ENCODE measurements at regions not wholly inside any gene's neighbourhood (a gene's known extent, or its start where the extent isn't known, plus 50 kb on each side); places are given as distances from the start of the nearest gene placed in this dataset.

DNA sequence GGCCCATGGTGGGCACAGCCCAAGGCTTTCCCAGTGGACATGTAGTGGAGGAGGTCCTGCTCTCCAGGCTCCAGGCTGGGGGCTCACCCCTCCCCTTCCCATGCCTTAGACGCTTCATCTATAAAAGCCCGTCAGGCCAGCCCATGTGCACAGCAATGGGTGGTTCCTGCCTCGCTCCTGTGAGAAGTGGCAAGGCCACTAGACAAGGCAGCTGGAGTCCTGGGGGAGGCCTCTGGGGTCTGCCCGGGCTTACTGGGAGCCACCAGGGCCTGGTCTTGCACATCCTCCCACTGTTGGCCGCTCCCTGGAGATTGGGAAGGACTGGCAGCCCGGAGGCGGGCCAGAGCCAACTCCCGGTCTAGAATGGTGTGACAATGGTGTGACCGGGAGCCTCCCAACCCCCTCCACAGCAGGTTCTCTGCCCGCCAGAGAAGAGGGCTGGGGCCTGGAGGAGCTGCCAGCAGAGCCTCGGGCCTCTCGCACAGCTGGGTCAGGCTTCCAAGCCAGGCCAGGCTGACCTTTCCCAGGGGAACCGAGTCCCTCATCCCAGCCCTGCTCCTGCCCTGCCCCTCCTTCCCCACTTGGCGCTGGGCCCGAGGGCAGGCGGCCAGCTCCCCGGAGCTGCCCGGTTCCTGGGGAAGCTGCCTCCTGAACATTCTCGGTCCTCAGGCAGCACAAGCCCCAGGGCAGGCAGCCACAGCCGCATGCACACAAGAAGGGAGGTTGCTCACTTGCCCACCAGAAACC is 97.9 kb downstream of the RFLNA start:
- H3K27ac ChIP-seq (ENCODE audit: low read depth in 1 of 3, low read length in 2 of 3): peak overlapping the region in 2 of 3 donors; percentile 37 to 72
- peaks cover 7 to 66% (median 12%) of the 10 kb centered on the region in 3 donors for H3K4me1 ChIP-seq (ENCODE audit: control insufficient read depth in 3 of 3, insufficient read depth in 2 of 3, low read depth in 1 of 3, low read length in 2 of 3)
- peak in 1 of 2 donors; percentile 80 for DNase-seq
- peaks cover 0 to 84% (median 0%) of the 10 kb centered on the region in 3 donors for H3K36me3 ChIP-seq (ENCODE audit: control insufficient read depth in 3 of 3, insufficient read depth in 2 of 3, low read depth in 1 of 3, low read length in 3 of 3)
- H3K9me3 ChIP-seq (ENCODE audit: control insufficient read depth in 2 of 2, insufficient read depth in 1 of 2, low read depth in 1 of 2, low read length in 1 of 2): no peaks in the 10 kb centered on the region
- H3K4me3 ChIP-seq (ENCODE audit: low read depth in 1 of 3, low read length in 3 of 3): no peak overlapping the region
- WGBS, 3 donors: 11 to 29% (median 28%) methylated on average over 19 to 20 of the region's 20 CpGs
- no peak for FAIRE-seq
- H3K27me3 ChIP-seq (ENCODE audit: control insufficient read depth in 3 of 3, insufficient read depth in 3 of 3, low read length in 3 of 3): no peaks in the 10 kb centered on the region

DNA sequence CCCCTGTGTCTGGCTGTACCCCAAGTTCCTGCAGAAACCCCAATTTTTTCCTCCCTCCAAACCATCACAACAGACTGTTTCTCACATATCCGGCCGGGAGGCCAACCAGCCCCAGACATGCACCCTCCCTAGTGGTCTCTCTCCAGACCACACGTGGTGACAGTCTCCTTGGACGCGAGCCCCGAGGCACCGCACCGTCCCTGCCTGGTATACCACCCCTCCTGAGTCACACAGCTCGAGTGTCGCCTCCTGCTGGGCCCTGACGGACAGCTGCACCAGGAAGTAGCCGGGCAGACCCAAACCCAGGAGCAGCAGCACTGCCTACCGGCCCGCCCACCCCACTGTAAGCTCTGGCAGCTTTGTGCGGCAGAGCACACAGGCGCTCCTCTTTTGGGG is 97.4 kb downstream of the RFLNA start:
- Histone ChIP-seq H3K9me3 (ENCODE audit: control insufficient read depth in 2 of 2, insufficient read depth in 1 of 2, low read depth in 1 of 2, low read length in 1 of 2) (no peaks in the 10 kb centered on the region), H3K4me3 (ENCODE audit: low read depth in 1 of 3, low read length in 3 of 3) (no peak overlapping the region), H3K4me1 (ENCODE audit: control insufficient read depth in 3 of 3, insufficient read depth in 2 of 3, low read depth in 1 of 3, low read length in 2 of 3) (peaks cover 7 to 65% (median 12%) of the 10 kb centered on the region in 3 donors), H3K36me3 (ENCODE audit: control insufficient read depth in 3 of 3, insufficient read depth in 2 of 3, low read depth in 1 of 3, low read length in 3 of 3) (peaks cover 0 to 83% (median 0%) of the 10 kb centered on the region in 3 donors), H3K27ac (ENCODE audit: low read depth in 1 of 3, low read length in 2 of 3) (peak overlapping the region in 2 of 3 donors; percentile 37 to 72), H3K27me3 (ENCODE audit: control insufficient read depth in 3 of 3, insufficient read depth in 3 of 3, low read length in 3 of 3) (no peaks in the 10 kb centered on the region)
- no peak for FAIRE-seq
- WGBS, 3 donors: 58 to 84% (median 65%) methylated on average over 16 of the region's 16 CpGs
- no peak for DNase-seq

DNA sequence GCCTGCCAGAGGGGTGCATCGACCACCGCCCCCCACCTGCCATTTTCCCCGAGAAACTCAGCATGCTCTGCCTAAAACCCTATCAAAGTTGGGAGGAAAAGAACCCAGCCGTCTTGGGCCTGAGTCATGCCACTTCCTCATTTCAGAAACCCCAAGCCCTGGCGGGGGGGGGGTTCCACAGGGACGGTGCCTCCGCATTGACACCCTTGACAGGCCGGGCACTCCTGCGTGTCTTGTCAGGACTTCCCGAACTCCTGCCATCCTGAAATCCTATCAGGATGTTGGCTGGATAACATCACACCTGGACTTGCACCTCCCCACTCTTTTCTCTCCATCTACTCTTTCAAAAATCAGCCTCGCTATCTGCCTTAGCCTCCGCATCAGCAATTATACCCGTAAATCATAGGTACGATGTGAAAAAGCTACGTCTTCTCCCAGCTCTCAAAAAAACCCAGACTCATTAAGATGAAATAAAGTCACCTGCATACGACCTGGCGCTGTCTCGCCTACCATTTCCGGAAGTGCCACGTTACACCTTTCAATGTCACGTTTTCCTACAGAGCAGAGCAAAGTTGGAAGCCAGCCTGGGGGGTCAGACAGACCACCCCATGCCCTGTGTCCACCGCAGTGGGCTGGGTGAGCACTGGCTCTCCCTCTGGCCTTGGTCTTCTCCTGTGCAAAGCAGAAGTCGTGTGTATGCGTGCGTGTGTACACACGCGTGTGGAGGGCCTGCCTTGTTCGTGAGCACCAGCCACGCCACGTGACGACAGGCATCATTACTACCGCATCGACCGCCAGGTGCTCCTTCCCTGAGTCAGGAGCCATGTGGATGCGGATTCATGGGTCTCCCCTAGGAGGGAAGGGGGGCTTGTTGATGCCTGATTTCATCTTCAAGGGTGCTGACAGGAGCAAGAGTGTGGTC is 96.7 kb downstream of the RFLNA start:
- H3K4me1 ChIP-seq (ENCODE audit: control insufficient read depth in 3 of 3, insufficient read depth in 2 of 3, low read depth in 1 of 3, low read length in 2 of 3): peaks cover 7 to 60% (median 12%) of the 10 kb centered on the region in 3 donors

DNA sequence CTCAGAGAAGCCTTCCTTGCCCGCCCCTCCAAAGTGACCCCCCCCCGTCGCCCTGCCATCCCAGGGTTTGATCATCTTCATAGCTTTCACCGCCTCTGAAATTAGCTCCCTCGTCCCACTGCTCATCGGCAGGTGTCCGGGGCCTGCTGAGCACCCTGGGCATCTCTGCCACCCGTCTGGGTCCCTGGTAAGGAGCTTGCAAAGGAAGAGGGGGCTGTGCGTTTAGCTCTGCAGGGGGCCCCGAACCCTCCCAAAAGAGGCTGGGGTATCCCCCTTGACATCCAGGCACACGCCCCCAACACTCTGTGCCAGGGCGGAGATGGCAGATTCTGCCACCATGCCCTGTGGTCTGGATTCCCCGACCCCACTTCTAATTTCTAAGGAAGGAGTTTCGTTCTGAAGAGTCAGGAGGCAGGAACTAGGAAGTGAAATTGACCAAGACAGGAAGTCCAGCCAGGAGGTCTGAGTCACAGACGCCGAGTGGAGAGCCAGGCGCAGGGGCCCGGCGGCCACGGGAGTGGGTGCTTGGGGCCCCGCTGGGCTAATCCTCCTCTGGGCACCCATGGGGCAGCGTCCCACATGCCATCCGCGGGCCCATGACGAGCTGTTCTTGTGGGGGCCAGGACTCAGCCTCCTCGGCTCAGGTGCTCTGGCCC is 95.7 kb downstream of the RFLNA start:
- no peak for FAIRE-seq
- H3K4me1 ChIP-seq (ENCODE audit: control insufficient read depth in 3 of 3, insufficient read depth in 2 of 3, low read depth in 1 of 3, low read length in 2 of 3): peaks cover 2 to 50% (median 9%) of the 10 kb centered on the region in 3 donors
- peak in 1 of 2 donors; percentile 32 for DNase-seq
- H3K27me3 ChIP-seq (ENCODE audit: control insufficient read depth in 3 of 3, insufficient read depth in 3 of 3, low read length in 3 of 3): no peaks in the 10 kb centered on the region
- no peak overlapping the region for H3K4me3 ChIP-seq (ENCODE audit: low read depth in 1 of 3, low read length in 3 of 3)
- no peaks in the 10 kb centered on the region for H3K9me3 ChIP-seq (ENCODE audit: control insufficient read depth in 2 of 2, insufficient read depth in 1 of 2, low read depth in 1 of 2, low read length in 1 of 2)
- peak overlapping the region in 2 of 3 donors; percentile 74 to 98 for H3K27ac ChIP-seq (ENCODE audit: low read depth in 1 of 3, low read length in 2 of 3)
- peaks cover 0 to 83% (median 0%) of the 10 kb centered on the region in 3 donors for H3K36me3 ChIP-seq (ENCODE audit: control insufficient read depth in 3 of 3, insufficient read depth in 2 of 3, low read depth in 1 of 3, low read length in 3 of 3)
- 64 to 76% (median 74%) methylated on average over 26 of the region's 26 CpGs for WGBS, 3 donors

More for the DNA sequence above, 96.7 kb downstream of the RFLNA start:
- no peak for DNase-seq
- H3K27ac ChIP-seq (ENCODE audit: low read depth in 1 of 3, low read length in 2 of 3): peak overlapping the region in 1 of 3 donors; percentile 72
- H3K4me3 ChIP-seq (ENCODE audit: low read depth in 1 of 3, low read length in 3 of 3): no peak overlapping the region
- H3K27me3 ChIP-seq (ENCODE audit: control insufficient read depth in 3 of 3, insufficient read depth in 3 of 3, low read length in 3 of 3): no peaks in the 10 kb centered on the region
- no peak for FAIRE-seq
- H3K36me3 ChIP-seq (ENCODE audit: control insufficient read depth in 3 of 3, insufficient read depth in 2 of 3, low read depth in 1 of 3, low read length in 3 of 3): peaks cover 0 to 83% (median 0%) of the 10 kb centered on the region in 3 donors
- 70 to 80% (median 72%) methylated on average over 35 of the region's 35 CpGs for WGBS, 3 donors
- no peaks in the 10 kb centered on the region for H3K9me3 ChIP-seq (ENCODE audit: control insufficient read depth in 2 of 2, insufficient read depth in 1 of 2, low read depth in 1 of 2, low read length in 1 of 2)

DNA sequence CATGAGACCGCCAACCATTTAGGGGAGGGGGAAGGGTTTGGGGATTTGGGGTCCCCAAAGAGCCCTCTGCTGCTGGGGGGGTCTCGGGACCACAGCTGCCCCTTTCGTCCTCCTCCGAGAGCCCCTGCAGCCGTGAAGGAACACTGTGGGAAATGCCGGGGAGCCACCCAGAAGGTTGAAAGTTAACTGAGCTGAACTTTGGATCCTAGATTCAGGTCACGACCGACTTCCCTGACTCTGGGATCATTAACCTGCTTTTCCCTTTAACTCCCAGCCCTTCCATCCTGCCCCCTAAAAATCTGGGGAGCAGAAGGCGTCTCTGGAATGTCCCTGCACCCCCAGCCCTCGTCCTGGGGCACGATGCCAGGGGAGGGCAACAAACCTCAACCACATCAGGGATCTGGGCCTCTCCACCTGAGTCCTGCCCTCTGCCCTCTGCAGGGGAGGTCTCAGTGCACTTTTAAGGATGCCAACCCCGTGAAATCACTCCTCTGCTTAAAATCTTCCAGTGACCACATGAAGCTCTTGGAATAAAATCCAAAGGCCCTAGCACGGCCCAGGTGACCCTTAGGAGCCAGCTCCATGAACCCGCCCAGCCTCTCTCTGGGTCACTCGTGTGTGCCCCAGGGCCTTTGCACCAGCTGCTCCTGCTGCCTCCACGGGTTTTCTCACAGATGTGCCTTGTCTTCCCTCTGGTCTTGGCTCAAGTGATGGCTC is 95.0 kb downstream of the RFLNA start:
- peaks cover 2 to 43% (median 9%) of the 10 kb centered on the region in 3 donors for H3K4me1 ChIP-seq (ENCODE audit: control insufficient read depth in 3 of 3, insufficient read depth in 2 of 3, low read depth in 1 of 3, low read length in 2 of 3)
- FAIRE-seq: no peak
- DNase-seq: peak; percentile 86 to 87

DNA sequence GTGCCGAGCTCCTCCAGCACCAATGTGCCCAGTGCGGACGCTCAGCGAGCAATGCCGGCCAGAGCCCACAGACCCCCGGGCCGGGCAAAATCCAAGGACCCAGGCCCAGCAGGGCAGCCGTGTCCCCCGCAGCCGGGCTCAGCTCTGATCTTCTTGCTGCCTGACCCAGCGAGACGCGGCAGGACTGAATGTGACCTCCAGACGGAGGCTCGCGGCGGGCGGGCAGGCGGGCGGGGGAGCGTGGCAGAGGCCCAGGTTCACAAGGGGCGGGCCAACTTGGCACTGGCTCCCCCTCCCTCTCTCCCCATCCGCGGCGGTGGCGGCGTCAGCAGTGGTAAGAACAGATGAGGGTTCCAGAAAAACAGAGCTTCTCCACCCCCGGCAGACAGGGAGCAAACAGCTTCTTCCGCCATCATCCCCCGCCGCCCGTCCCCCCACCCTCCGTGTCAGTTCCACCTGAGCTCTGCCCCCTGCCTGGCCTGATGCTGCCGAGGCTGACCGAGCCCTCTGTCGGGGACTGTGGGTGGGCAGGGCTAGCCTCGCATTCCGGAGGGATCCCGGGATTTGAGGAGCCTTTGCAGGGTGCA is 94.3 kb downstream of the RFLNA start:
- no peaks in the 10 kb centered on the region for H3K27me3 ChIP-seq (ENCODE audit: control insufficient read depth in 3 of 3, insufficient read depth in 3 of 3, low read length in 3 of 3)
- H3K36me3 ChIP-seq (ENCODE audit: control insufficient read depth in 3 of 3, insufficient read depth in 2 of 3, low read depth in 1 of 3, low read length in 3 of 3): peaks cover 0 to 83% (median 0%) of the 10 kb centered on the region in 3 donors
- no peaks in the 10 kb centered on the region for H3K9me3 ChIP-seq (ENCODE audit: control insufficient read depth in 2 of 2, insufficient read depth in 1 of 2, low read depth in 1 of 2, low read length in 1 of 2)
- peak overlapping the region; percentile 88 to 98 (median 92) for H3K27ac ChIP-seq (ENCODE audit: low read depth in 1 of 3, low read length in 2 of 3)
- DNase-seq (peak; percentile 88 to 89), FAIRE-seq (no peak)
- peak overlapping the region; percentile 40 to 79 (median 68) for H3K4me3 ChIP-seq (ENCODE audit: low read depth in 1 of 3, low read length in 3 of 3)
- 4 to 12% (median 9%) methylated on average over 31 to 39 of the region's 39 CpGs for WGBS, 3 donors
- H3K4me1 ChIP-seq (ENCODE audit: control insufficient read depth in 3 of 3, insufficient read depth in 2 of 3, low read depth in 1 of 3, low read length in 2 of 3): peaks cover 2 to 42% (median 9%) of the 10 kb centered on the region in 3 donors

More for the DNA sequence above, 95.0 kb downstream of the RFLNA start:
- Histone ChIP-seq H3K36me3 (ENCODE audit: control insufficient read depth in 3 of 3, insufficient read depth in 2 of 3, low read depth in 1 of 3, low read length in 3 of 3) (peaks cover 0 to 83% (median 0%) of the 10 kb centered on the region in 3 donors), H3K4me3 (ENCODE audit: low read depth in 1 of 3, low read length in 3 of 3) (peak overlapping the region in 2 of 3 donors; percentile 68 to 79), H3K27me3 (ENCODE audit: control insufficient read depth in 3 of 3, insufficient read depth in 3 of 3, low read length in 3 of 3) (no peaks in the 10 kb centered on the region), H3K9me3 (ENCODE audit: control insufficient read depth in 2 of 2, insufficient read depth in 1 of 2, low read depth in 1 of 2, low read length in 1 of 2) (no peaks in the 10 kb centered on the region), H3K27ac (ENCODE audit: low read depth in 1 of 3, low read length in 2 of 3) (peak overlapping the region; percentile 88 to 98 (median 92))
- WGBS, 3 donors: 26 to 57% (median 43%) methylated on average over 16 of the region's 16 CpGs

DNA sequence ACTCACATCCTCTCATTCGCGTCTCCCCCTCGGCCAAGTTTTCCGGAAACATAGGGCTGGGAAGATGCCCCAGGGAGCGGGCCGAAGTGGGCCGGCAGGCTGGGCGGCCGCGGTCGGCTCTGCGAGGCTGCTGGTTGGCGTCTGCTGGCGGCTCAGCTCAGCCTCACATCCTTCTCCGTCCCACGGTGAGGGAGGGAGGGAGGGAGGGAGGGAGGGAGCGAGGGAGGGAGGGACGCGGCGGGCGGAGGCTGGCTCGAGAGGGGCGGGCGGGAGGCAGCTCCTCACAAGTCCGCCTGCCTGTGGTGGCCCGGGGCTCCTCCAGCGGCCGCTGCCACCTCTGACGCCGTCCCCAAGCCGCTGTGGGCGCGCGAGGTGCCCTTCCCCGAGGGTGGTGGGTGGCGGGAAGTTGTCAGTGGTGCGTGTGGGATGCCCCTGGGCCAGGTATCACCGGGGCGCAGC is 93.8 kb downstream of the RFLNA start:
- H3K27me3 ChIP-seq (ENCODE audit: control insufficient read depth in 3 of 3, insufficient read depth in 3 of 3, low read length in 3 of 3): no peaks in the 10 kb centered on the region
- no peaks in the 10 kb centered on the region for H3K9me3 ChIP-seq (ENCODE audit: control insufficient read depth in 2 of 2, insufficient read depth in 1 of 2, low read depth in 1 of 2, low read length in 1 of 2)
- peak; percentile 66 to 90 for DNase-seq
- FAIRE-seq: no peak
- H3K27ac ChIP-seq (ENCODE audit: low read depth in 1 of 3, low read length in 2 of 3): peak overlapping the region; percentile 88 to 98 (median 92)
- H3K4me1 ChIP-seq (ENCODE audit: control insufficient read depth in 3 of 3, insufficient read depth in 2 of 3, low read depth in 1 of 3, low read length in 2 of 3): peaks cover 2 to 38% (median 9%) of the 10 kb centered on the region in 3 donors
- peak overlapping the region; percentile 40 to 79 (median 68) for H3K4me3 ChIP-seq (ENCODE audit: low read depth in 1 of 3, low read length in 3 of 3)
- peaks cover 0 to 83% (median 0%) of the 10 kb centered on the region in 3 donors for H3K36me3 ChIP-seq (ENCODE audit: control insufficient read depth in 3 of 3, insufficient read depth in 2 of 3, low read depth in 1 of 3, low read length in 3 of 3)
- WGBS, 3 donors: 7 to 20% (median 16%) methylated on average over 14 to 39 of the region's 39 CpGs
